ENCODE measurements at regions not wholly inside any gene's neighbourhood (a gene's known extent, or its start where the extent isn't known, plus 50 kb on each side); places are given as distances from the start of the nearest gene placed in this dataset.

DNA sequence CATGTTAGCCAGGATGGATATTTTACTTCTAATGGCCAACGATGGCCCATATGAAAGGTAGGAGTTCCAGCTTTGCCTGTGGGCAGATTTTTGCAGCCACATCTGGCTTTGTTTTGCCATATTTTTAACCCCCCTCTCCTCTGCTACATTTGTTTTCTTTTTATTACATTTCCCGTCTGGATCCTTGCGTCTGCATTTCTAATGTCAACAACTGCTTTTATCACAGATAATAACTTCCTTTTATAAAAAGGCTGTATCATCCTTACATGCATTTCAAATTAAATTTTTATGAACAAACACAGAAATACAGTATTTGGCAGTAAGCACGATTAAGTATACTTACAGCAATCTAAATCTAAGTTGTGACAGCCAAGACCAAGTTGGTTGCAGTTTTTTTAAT, 156.0 kb downstream of the BAMBI start:
- ATAC-seq, result no peak
- Mint-ChIP-seq H3K27ac (no peak overlapping the region), H3K36me3 (no peaks in the 10 kb centered on the region), H3K9me3 (no peaks in the 10 kb centered on the region)
- DNase-seq (ENCODE audit: low spot score in 2 of 2), result no peak

DNA sequence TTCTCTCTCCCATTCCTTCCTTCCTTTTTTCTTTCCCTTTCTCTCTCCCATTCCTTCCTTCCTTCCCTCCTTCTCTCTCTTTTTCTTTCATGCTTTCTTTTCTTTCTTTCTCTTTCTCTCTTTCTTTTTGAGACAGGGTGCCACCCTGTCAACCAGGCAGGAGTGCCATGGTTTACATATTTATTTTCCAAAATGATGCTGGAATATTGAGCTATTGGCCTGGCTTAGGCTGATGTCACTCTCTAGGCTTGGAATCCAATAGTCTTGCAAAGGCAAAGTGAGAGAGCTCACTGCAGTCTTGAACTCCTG, 159.1 kb downstream of the BAMBI start:
- no peak for ATAC-seq
- H3K27ac Mint-ChIP-seq, result no peak overlapping the region
- no peaks in the 10 kb centered on the region for H3K9me3 Mint-ChIP-seq
- DNase-seq (ENCODE audit: low spot score in 2 of 2), result no peak
- H3K36me3 Mint-ChIP-seq, result no peaks in the 10 kb centered on the region

DNA sequence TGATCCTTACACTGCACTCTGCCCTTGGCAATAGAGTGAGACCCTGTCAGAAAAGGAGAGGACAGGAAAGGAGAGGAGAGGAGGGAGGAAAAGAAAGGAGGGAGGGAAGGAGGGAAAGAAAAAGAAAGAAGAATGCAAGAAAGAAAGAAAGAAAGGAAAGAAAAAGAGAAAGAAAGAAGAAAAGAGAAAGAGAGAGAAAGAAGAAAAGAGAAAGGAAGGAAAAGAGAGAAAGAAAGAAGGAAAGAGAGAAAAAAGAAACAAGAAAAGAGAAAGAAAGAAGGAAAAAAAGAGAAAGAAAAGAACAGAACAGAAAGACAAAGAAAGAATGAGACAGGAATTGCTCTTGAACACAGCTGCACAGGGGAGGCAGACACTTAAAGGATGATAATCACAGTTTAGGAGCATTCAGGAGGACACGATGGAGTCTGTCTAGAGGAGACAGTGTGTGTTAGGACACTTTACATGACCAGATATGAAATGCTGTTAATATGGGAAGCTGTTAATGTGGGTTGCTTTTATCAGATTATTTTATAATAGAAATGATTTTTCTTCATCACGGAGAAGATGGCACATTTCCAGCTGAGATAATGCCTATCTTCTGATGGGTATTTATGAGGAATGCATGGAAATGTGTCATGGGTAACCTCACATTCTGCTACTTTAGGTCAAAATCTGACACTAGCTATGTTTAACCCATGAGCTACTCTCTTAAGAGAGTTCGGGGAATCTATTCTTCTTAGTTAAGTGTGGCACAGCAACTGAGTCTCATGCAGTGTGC, 160.5 kb downstream of the BAMBI start:
- Mint-ChIP-seq H3K27ac (no peak overlapping the region), H3K9me3 (no peaks in the 10 kb centered on the region), H3K36me3 (no peaks in the 10 kb centered on the region)
- DNase-seq (ENCODE audit: low spot score in 2 of 2) (no peak), ATAC-seq (no peak)

DNA sequence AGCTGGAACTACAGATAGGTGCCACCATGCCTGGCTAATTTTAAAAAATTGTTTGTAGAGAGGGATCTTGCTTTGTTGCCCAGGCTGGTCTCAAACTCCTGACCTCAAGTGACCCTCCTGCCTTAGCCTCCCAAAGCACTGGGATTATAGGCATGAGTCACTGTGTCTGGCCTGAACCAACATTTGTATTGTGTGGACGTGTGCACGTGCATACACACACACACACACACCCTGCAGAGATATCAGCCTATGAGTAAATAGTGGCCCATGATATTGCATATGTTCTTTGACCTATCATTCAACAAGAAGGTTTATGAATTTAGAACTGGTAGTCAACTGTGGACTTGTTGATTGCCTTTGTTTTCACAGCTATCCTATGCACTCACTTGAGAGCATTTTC, 161.6 kb downstream of the BAMBI start:
- DNase-seq (ENCODE audit: low spot score in 2 of 2), result no peak
- ATAC-seq, result no peak
- Mint-ChIP-seq H3K9me3 (no peaks in the 10 kb centered on the region), H3K27ac (no peak overlapping the region), H3K36me3 (no peaks in the 10 kb centered on the region)

DNA sequence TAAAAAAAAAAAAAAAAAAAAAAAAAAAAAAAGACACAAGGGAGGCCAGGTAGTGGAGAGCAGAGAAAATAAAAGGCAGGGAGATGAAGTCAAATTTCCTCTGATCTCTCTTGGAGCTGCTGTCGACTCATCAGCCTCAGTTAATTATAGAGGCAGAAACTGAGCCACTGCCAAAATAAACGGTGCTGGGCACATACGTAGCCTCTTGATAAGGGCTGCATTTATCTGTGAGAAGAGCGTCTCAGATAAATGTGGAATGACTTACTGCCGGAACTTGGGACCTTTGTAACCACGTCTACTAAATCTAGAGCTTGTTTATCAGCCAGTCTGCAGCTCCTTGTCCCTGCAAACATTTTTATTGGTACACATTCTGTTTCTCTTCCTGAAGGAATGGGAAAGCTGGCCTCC, 162.3 kb downstream of the BAMBI start:
- Mint-ChIP-seq H3K9me3 (no peaks in the 10 kb centered on the region), H3K36me3 (no peaks in the 10 kb centered on the region), H3K27ac (no peak overlapping the region)
- no peak for ATAC-seq
- DNase-seq (ENCODE audit: low spot score in 2 of 2), result no peak

DNA sequence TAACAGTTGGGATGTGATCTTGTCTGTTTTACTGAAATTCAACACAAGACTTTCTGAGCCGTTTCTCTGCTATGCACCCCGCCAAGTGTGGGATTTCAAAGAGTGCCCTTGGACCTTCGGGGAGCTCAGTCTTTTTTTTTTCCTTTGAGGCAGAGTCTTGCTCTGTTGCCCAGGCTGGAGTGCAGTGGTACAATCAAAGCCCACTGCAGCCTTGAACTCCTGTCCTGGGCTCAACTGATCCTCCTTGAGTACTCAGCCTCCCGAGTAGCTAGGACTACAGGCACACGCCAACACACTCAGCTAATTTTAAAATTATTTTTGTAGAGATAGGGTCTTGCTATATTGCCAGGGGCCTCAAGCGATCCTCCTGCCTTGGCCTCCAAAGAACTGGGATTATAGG, 162.9 kb downstream of the BAMBI start:
- no peaks in the 10 kb centered on the region for H3K9me3 Mint-ChIP-seq
- no peak for DNase-seq (ENCODE audit: low spot score in 2 of 2)
- no peak for ATAC-seq
- H3K36me3 Mint-ChIP-seq, result no peaks in the 10 kb centered on the region
- H3K27ac Mint-ChIP-seq, result no peak overlapping the region

DNA sequence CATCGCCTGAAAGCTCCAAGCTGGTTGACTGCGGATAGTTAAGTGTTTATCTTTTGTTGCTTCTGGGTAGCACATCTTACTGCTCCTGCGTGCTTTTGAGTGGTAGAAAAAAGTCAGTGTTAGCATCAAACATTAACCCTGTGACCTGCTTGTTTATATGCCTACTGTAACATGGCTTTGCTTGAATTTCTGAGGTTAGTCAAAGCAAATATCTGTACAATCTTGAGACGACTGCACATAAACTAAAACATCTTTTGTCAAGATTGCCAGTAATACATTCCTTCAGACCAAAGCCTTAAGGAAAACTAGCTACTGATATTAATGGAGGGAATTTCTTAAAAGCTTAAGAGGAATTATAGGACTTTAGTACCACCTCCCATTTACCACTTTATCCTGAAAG, 163.7 kb downstream of the BAMBI start:
- no peak for DNase-seq (ENCODE audit: low spot score in 2 of 2)
- Mint-ChIP-seq H3K27ac (no peak overlapping the region), H3K9me3 (no peaks in the 10 kb centered on the region), H3K36me3 (no peaks in the 10 kb centered on the region)
- no peak for ATAC-seq

DNA sequence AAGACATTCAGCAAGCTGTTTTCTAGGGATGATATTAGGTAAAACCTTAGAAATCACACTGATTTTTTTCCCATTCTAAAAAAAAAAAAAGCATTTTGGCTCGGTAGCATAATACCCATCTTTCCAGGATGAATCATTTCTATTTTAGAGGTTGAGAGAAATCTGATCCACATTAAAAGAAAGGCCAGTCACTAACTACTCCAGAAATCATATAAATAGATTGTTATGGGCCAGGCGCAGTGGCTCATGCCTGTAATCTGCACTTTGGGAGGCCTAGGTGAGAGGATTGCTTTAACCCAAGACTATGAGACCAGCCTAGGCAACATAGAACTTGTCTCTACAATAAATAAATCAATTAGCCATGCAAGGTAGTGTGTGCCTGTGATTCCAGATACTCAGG, 164.3 kb downstream of the BAMBI start:
- Mint-ChIP-seq H3K27ac (no peak overlapping the region), H3K9me3 (no peaks in the 10 kb centered on the region), H3K36me3 (no peaks in the 10 kb centered on the region)
- ATAC-seq (no peak), DNase-seq (ENCODE audit: low spot score in 2 of 2) (no peak)

DNA sequence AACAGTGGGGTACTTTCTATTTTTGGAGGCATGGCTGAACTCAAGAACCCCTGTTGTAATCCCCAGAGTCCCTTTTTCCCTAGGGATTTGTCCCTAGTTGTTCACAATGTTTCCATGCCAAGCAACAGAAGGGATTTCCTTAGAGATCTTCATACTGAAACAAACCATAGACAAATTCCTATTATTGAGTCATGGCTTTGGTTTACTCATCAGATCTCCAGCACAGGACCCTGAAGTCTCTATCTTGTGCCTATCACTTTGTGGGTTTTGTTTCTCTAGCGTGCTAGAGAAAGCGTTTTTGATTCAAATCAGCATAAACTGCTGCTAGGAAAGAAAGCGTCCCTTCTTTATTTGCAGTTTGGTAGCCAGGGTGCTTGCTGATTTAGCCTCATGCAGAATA, 165.0 kb downstream of the BAMBI start:
- ATAC-seq (no peak), DNase-seq (ENCODE audit: low spot score in 2 of 2) (no peak)
- Mint-ChIP-seq H3K27ac (no peak overlapping the region), H3K36me3 (no peaks in the 10 kb centered on the region), H3K9me3 (no peaks in the 10 kb centered on the region)

DNA sequence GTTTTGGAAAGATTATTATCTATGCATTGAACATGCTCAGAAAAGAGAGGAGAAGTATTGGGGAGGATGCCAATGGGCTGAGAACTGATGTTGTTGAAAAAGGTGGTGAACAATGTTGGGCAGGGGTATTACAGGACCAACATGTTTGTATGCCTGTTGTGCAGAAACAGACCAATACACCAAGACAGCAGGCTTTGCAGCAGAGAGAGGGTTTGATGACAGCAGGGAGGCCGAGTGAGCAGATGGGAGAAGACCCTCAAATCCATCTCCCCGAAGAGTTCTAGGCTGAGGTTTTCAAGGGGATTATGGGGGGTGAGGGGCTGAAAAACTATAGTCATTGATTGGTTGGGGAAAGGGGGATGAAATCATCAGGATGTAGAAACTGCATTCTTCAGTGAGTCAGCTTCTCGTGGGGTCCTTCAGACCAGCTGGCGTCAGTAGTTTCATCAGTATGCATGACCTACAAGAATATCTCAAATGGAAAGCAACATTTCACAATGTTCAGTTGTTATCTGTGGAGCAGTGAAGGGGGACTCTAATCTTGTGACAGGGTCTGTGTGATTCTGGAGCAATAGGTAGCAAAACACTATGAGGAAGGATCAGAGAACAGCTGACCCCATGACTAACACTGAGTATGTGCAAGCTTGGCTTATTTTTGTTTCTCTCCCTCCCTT, 167.8 kb downstream of the BAMBI start:
- H3K36me3 Mint-ChIP-seq, result no peaks in the 10 kb centered on the region
- H3K27ac Mint-ChIP-seq, result no peak overlapping the region
- no peak for ATAC-seq
- no peak for DNase-seq (ENCODE audit: low spot score in 2 of 2)
- peaks cover 3% of the 10 kb centered on the region in 2 donors for H3K9me3 Mint-ChIP-seq

DNA sequence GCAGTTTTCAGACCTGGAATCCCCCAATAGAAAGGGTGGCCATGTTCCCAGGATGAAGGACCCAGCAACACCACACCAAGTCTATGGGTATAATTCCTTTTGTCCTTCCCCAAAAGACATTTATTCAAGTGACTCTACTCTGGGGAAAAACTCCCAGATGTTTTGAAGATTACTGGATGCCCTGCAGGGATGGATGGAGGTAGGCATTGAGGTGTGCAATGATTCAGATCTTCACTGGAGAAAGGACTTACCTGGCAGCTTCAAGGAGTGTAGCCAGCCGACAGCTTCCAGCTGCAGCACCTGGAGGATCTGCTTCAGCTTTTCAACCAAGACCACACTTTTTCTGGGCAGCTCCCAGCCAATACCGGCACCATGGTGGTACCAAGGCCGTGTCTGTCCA, 172.0 kb downstream of the BAMBI start:
- no peak for ATAC-seq
- H3K27ac Mint-ChIP-seq, result no peak overlapping the region
- no peak for DNase-seq (ENCODE audit: low spot score in 2 of 2)
- no peaks in the 10 kb centered on the region for H3K36me3 Mint-ChIP-seq
- H3K9me3 Mint-ChIP-seq, result peaks cover 3% of the 10 kb centered on the region in 2 donors

DNA sequence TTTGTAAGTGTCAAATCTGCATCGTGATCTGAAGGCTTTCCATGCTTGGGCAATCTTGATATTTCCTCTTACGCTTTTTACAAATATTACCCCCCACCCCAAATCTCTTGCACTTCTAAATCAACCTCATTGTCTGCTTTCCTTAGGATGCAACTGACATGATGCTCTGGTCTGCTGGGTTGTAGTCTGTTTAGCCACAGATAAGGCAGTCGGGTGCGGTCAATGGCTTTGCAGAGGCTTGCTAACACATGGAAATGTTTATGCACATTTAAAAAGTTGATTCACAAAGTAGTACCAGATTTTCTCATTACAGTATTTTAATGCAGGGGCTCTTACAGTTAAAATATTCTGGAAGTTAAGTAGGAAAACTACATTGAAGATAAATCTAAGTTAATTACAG, 172.5 kb downstream of the BAMBI start:
- Mint-ChIP-seq H3K36me3 (no peaks in the 10 kb centered on the region), H3K9me3 (peaks cover 3% of the 10 kb centered on the region in 2 donors), H3K27ac (no peak overlapping the region)
- DNase-seq (ENCODE audit: low spot score in 2 of 2) (no peak), ATAC-seq (no peak)

DNA sequence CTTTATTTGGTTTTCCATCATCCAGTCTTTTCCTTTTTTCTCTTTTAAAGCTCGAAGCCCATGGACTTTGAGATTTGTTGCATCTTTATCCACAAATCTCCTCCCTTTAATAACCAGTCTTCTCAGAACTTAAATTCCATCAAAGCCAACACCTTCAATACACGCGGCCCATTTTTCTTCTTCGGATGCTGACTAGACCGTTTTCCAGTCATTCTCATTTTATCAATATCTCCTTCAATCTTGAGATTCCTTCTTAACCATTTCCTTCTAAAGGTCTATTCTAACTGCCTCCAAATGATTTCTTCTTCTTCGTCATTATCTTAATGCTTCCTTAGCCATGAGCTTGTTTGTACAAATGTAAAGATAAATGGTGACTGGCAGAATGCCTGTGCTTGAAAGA, 173.5 kb downstream of the BAMBI start:
- H3K27ac Mint-ChIP-seq, result no peak overlapping the region
- H3K36me3 Mint-ChIP-seq, result no peaks in the 10 kb centered on the region
- ATAC-seq (no peak), DNase-seq (ENCODE audit: low spot score in 2 of 2) (no peak)
- H3K9me3 Mint-ChIP-seq, result peaks cover 3% of the 10 kb centered on the region in 2 donors

DNA sequence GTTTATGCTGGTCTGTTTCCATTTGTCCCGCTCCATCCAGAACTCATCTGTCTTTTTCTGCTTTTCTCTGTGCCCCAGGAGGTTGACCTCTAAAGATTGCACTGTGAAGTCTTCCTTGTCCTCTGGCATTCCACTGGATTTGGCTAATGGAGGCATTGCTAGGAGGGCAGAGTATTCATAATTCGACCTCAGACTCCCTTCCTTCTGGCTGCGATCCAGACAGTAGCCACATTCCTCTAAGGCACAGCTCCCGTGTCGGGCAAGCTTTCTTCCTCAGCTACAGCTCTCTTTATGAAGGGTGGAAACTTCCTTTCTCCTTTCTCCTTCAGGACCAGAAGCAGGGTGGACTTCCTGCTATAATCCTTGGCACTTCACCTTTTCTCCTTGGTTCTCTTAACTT, 175.9 kb downstream of the BAMBI start:
- DNase-seq (ENCODE audit: low spot score in 2 of 2) (no peak), ATAC-seq (no peak)
- H3K9me3 Mint-ChIP-seq, result peaks cover 3% of the 10 kb centered on the region in 2 donors
- no peak overlapping the region for H3K27ac Mint-ChIP-seq
- no peaks in the 10 kb centered on the region for H3K36me3 Mint-ChIP-seq

DNA sequence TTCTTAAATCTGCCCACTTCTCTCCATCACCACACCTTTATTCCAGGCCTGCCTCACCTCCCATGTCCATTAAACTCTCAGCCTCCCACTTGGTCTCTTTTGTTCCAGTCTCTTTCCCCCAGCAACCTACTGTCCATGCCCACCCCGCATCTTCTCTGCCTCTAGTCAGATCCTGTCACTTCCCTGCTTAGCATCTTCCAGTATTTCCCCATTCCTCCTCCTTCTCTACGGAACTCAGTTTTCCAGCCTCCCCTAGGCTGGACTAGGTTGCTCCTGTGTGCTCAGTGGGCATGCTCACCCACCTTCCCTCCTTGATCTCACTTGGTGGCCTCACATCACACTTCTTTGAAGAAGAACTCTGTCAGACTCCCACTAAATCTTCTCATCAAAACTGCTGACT, 179.8 kb downstream of the BAMBI start:
- H3K27ac Mint-ChIP-seq, result no peak overlapping the region
- no peaks in the 10 kb centered on the region for H3K9me3 Mint-ChIP-seq
- H3K36me3 Mint-ChIP-seq, result no peaks in the 10 kb centered on the region
- DNase-seq (ENCODE audit: low spot score in 2 of 2), result no peak
- ATAC-seq, result no peak

DNA sequence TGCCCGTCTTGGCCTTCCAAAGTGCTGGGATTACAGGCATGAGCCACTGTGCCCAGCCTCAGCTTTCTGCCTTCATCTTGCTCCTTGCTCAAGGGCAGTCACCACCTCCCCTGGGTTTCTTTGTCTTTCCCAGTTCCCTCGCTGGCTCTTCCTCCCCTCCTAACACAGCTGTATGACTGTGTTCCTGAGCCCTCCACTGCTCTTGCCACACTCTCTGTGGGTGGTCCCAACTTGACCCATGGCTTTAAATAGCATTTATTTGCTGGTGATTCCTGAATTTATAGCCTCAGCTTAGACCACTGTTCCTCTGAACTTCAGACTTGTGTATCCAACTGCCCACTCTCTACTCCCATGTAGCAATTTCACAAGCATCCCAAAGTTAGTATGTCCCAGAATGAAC, 181.3 kb downstream of the BAMBI start:
- ATAC-seq (no peak), DNase-seq (ENCODE audit: low spot score in 2 of 2) (no peak)
- H3K9me3 Mint-ChIP-seq, result no peaks in the 10 kb centered on the region
- H3K27ac Mint-ChIP-seq, result no peak overlapping the region
- H3K36me3 Mint-ChIP-seq, result no peaks in the 10 kb centered on the region

DNA sequence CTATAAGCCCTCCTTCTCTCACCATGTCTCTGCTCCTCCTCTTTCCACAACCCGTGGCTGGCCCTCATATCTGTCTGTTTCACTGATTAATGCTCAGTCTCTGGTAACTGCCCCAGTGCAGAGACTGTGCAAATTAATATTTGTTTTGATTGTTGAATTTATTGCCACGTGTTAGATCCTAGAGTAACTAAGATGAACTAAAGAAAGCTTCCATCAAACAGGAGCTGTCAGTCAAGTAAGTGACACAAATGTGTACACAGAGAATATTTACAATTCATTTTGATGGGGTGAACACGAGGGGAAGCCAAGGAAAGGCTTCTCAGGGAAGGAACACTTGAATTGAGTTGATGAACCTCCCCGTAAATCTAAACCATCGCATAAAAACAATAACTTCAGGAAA, 182.5 kb downstream of the BAMBI start:
- no peaks in the 10 kb centered on the region for H3K9me3 Mint-ChIP-seq
- H3K27ac Mint-ChIP-seq, result no peak overlapping the region
- no peak for ATAC-seq
- DNase-seq (ENCODE audit: low spot score in 2 of 2), result no peak
- no peaks in the 10 kb centered on the region for H3K36me3 Mint-ChIP-seq

DNA sequence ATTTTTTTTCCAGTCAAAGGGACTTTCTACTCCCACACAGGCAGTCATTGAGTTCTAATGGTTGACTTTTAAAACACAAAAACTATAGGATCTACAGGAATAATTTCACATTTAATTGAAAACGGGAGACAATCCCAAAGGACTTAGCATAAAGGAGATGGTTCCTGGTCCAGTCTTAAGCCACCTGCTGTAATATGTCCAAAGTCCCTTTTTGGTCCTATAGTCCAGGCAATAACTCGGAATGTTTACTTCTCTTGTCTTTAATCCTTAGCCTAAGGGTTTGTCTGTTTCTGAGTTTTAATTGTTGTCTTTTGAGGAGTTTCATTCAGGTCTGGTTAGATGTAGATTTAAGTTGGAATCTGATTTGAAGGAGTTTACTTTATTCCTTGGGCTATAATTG, 184.9 kb downstream of the BAMBI start:
- DNase-seq (ENCODE audit: low spot score in 2 of 2) (no peak), ATAC-seq (no peak)
- Mint-ChIP-seq H3K27ac (no peak overlapping the region), H3K9me3 (no peaks in the 10 kb centered on the region), H3K36me3 (no peaks in the 10 kb centered on the region)

Data from activated naive CD4-positive, alpha-beta T cell treated with anti-CD3 and anti-CD28 coated beads, Interleukin-2, amount 50 U/mL, for 72 hours (primary cell).